ENCODE measurements at regions not wholly inside any gene's neighbourhood (a gene's known extent, or its start where the extent isn't known, plus 50 kb on each side); places are given as distances from the start of the nearest gene placed in this dataset.
"Not testable (repeated sequence)": the region's sequence is repeated elsewhere in the genome, so short reads cannot be mapped to it uniquely, and the experiment has no call there.

GRCh38 chr13:52279408-52279807, 120.0 kb upstream of the NEK3 start:
- not testable (repeated sequence) for TF ChIP-seq POLR2A, CTCF (IDR thresholded peaks at IDR 0.05)
